Panc1 (cell line): ENCODE measurements at regions not wholly inside any gene's neighbourhood (a gene's known extent, or its start where the extent isn't known, plus 50 kb on each side); places are given as distances from the start of the nearest gene placed in this dataset.

Experiments used
- ATAC-seq: fragments of 200-7000 bp; cut with Tn5 transposase; 2 replicates; pipeline ENCODE4 v1.9.1; 2020; ENCODE audit warnings: mild to moderate bottlenecking, moderate library complexity
- BruUV-seq: library from RNA; stranded (reverse); fragments of 400-500 nt; replicated peaks from 2 replicates; lab custom pipeline; 2021; lab: Mats Ljungman, UMichigan
- CTCF ChIA-PET: fragments of 300-600 bp; sonication (Branson Sonifier 250); formaldehyde crosslinking; loops from one replicate; lab custom pipeline; 2022; ENCODE audit warnings: antibody characterized with exemption; lab: Charles Lee
- POLR2A ChIA-PET: fragments of 300-600 bp; sonication (Branson Sonifier 250); formaldehyde crosslinking; loops from one replicate; lab custom pipeline; 2022; ENCODE audit warnings: antibody characterized with exemption; lab: Charles Lee
- DNase-seq: peaks from one replicate; pipeline ENCODE4 v3.0.0-alpha.2; 2010; ENCODE audit warnings: low read depth, low spot score
- H3K27ac ChIP-seq: 2 replicates; pipeline ENCODE4 v1.5.1; 2011; ENCODE audit warnings: mild to moderate bottlenecking, low read length, inconsistent platforms
- H3K27me3 ChIP-seq: fragments of 200-500 bp; sonication (Bioruptor generic); 2 replicates; pipeline ENCODE4 v1.6.0; 2014; ENCODE audit warnings: low read length, inconsistent platforms; ENCODE audit not compliant: control insufficient read depth, insufficient read depth
- H3K36me3 ChIP-seq: fragments of 200-500 bp; sonication (Bioruptor generic); 2 replicates; pipeline ENCODE4 v1.5.1; 2014; ENCODE audit warnings: inconsistent platforms, mild to moderate bottlenecking, low read length, moderate library complexity; ENCODE audit not compliant: control insufficient read depth, insufficient read depth
- H3K4me1 ChIP-seq: 2 replicates; pipeline ENCODE4 v1.5.1; 2011; ENCODE audit warnings: inconsistent platforms, mild to moderate bottlenecking, low read length, moderate library complexity; ENCODE audit not compliant: control insufficient read depth, insufficient read depth
- H3K4me3 ChIP-seq, 2 experiments: 2 replicates each; pipeline ENCODE4 v1.5.1; 2011 to 2012; ENCODE audit warnings: low read depth in 2 of 2, low read length in 2 of 2, mild to moderate bottlenecking in 2 of 2, inconsistent platforms in 1 of 2, moderate library complexity in 1 of 2
- H3K9me3 ChIP-seq: fragments of 200-500 bp; sonication (Bioruptor generic); 2 replicates; pipeline ENCODE4 v1.5.1; 2014; ENCODE audit warnings: low read depth, mild to moderate bottlenecking, inconsistent platforms, low read length, moderate library complexity; ENCODE audit not compliant: control insufficient read depth, insufficient read depth
- CTCF ChIP-seq: fragments of 450-650 bp; IDR thresholded peaks from 2 replicates; pipeline ENCODE4 v1.5.1; 2017; ENCODE audit warnings: mild to moderate bottlenecking
- POLR2AphosphoS5 ChIP-seq: IDR thresholded peaks from 2 replicates; pipeline ENCODE4 v1.6.1; 2012; ENCODE audit warnings: mild to moderate bottlenecking, low read depth, low read length, moderate library complexity
- SIN3A ChIP-seq: IDR thresholded peaks from 2 replicates; pipeline ENCODE4 v1.6.1; 2012; ENCODE audit warnings: low read depth, mild to moderate bottlenecking, low read length, moderate library complexity, borderline replicate concordance; ENCODE audit not compliant: insufficient read depth
- TCF7L2 ChIP-seq: IDR thresholded peaks from 2 replicates; pipeline ENCODE4 v1.6.1; 2011; ENCODE audit warnings: mild to moderate bottlenecking, low read depth, low read length, inconsistent platforms
- in situ Hi-C: cut with HindIII; loops from 2 replicates; pipeline ENCODE4 v1.10.0; 2016; ENCODE audit warnings: low sequenced_read_pairs, low pct_unique_long_range_greater_than_20kb
- intact Hi-C: fragments of 100-400 bp; cut with micrococcal nuclease; formaldehyde crosslinking; loops from one replicate; pipeline ENCODE4 v1.10.0; 2022; ENCODE audit not compliant: unreplicated experiment
- TF ChIP-seq, protein P1 (sequence below), 2 experiments: IDR thresholded peaks; 2 replicates each; pipeline ENCODE4 v1.6.1; 2011 to 2012; ENCODE audit warnings: low read depth in 2 of 2, control low read depth in 1 of 2, low read length in 1 of 2, mild to moderate bottlenecking in 1 of 2, moderate library complexity in 1 of 2; ENCODE audit not compliant: insufficient read depth in 1 of 2

DNA sequence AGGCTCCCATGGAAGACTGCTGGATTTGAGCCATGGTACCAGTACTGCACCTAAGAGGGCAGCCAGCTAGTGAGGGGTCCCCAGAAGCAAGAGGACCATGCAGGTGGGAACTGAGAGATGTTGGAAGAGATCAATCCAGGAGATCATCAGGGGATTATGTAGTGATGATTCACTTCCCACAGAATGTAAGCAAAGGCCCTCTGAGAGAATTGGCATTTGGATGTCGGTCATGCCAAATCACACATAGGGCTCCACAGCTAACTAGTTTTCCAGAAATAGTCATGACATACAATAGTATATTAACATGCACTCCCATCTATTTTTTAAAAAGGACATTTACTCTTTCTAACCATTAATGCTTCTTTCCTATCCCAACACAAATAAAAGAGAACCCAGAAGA is 112.5 kb downstream of the RASGEF1B start:
- ChIA-PET CTCF (no interaction called here), POLR2A (no interaction called here)
- intact Hi-C loops: no loop called here
- H3K4me3 ChIP-seq: no peak overlapping the region
- TF ChIP-seq, protein P1, sequence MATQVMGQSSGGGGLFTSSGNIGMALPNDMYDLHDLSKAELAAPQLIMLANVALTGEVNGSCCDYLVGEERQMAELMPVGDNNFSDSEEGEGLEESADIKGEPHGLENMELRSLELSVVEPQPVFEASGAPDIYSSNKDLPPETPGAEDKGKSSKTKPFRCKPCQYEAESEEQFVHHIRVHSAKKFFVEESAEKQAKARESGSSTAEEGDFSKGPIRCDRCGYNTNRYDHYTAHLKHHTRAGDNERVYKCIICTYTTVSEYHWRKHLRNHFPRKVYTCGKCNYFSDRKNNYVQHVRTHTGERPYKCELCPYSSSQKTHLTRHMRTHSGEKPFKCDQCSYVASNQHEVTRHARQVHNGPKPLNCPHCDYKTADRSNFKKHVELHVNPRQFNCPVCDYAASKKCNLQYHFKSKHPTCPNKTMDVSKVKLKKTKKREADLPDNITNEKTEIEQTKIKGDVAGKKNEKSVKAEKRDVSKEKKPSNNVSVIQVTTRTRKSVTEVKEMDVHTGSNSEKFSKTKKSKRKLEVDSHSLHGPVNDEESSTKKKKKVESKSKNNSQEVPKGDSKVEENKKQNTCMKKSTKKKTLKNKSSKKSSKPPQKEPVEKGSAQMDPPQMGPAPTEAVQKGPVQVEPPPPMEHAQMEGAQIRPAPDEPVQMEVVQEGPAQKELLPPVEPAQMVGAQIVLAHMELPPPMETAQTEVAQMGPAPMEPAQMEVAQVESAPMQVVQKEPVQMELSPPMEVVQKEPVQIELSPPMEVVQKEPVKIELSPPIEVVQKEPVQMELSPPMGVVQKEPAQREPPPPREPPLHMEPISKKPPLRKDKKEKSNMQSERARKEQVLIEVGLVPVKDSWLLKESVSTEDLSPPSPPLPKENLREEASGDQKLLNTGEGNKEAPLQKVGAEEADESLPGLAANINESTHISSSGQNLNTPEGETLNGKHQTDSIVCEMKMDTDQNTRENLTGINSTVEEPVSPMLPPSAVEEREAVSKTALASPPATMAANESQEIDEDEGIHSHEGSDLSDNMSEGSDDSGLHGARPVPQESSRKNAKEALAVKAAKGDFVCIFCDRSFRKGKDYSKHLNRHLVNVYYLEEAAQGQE (IDR thresholded peaks at IDR 0.05; ENCODE audit: insufficient read depth in 1 of 2, low read depth in 2 of 2, low read length in 1 of 2): no peak
- TF ChIP-seq CTCF: no peak
- no peaks in the 10 kb centered on the region for H3K36me3 ChIP-seq
- no peaks in the 10 kb centered on the region for H3K4me1 ChIP-seq
- ATAC-seq (no peak), DNase-seq (no peak)
- H3K27ac ChIP-seq: no peak overlapping the region
- no peaks in the 10 kb centered on the region for H3K9me3 ChIP-seq
- in situ Hi-C loops: no loop called here
- no TSS peak for BruUV-seq
- no peaks in the 10 kb centered on the region for H3K27me3 ChIP-seq

DNA sequence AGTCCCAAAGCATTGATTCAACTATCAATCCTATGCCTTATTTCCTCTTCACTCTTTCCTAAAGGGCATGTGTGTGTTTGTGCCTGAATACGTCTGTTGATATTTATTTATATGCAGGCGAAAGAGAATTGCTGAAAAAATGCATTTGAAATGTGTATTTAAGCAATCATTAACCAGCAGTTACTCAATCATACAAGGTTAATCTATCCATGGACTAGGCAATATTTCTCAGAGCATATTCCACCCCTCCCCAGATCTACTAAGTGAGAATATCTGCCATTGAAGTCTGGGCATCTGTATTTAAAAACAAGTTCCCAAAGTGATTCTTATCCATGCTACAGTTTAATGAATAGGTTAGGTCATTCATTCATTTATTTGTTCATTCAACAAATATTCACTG is 113.6 kb downstream of the RASGEF1B start:
- Histone ChIP-seq H3K27ac (no peak overlapping the region), H3K36me3 (no peaks in the 10 kb centered on the region), H3K27me3 (no peaks in the 10 kb centered on the region), H3K9me3 (no peaks in the 10 kb centered on the region), H3K4me3 (no peak overlapping the region), H3K4me1 (no peaks in the 10 kb centered on the region)
- no TSS peak for BruUV-seq
- ATAC-seq (no peak), DNase-seq (no peak)
- in situ Hi-C loops (no loop called here), intact Hi-C loops (no loop called here)
- ChIA-PET CTCF (no interaction called here), POLR2A (no interaction called here)
- TF ChIP-seq, protein P1 (IDR thresholded peaks at IDR 0.05; ENCODE audit: insufficient read depth in 1 of 2, low read depth in 2 of 2, low read length in 1 of 2): no peak
- TF ChIP-seq TCF7L2: no peak
- TF ChIP-seq SIN3A: no peak
- TF ChIP-seq POLR2AphosphoS5: no peak
- TF ChIP-seq CTCF: no peak
